ENCODE measurements at regions not wholly inside any gene's neighbourhood (a gene's known extent, or its start where the extent isn't known, plus 50 kb on each side); places are given as distances from the start of the nearest gene placed in this dataset.

GRCh38 chr6:128676456-128676855, 156.1 kb upstream of the PTPRK start:
- no peak for TF ChIP-seq CTCF (IDR thresholded peaks at IDR 0.05; ENCODE audit: low read depth, low read length)
- no peak for DNase-seq (ENCODE audit: extremely low read depth, low read depth)

DNA sequence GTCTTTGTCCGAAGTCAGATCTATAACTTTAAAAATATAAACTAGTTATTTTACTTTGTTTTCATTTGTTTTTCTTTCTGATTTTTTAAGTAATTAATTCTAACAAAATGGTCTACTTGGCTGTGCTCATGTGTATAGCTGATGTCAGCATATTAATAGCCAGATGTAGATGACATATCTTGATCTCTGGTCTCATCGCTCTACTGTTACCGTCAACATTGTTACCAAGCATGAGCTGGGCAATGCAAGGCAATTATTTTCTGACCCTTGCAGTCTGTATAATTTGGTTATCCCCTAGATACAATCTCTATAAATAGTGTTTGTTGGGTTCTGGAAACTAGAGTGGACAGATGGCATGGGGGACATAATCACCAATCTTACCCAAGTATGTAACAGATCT, 151.6 kb upstream of the PTPRK start:
- DNase-seq (ENCODE audit: extremely low read depth, low read depth): no peak
- no peak for TF ChIP-seq CTCF (IDR thresholded peaks at IDR 0.05; ENCODE audit: low read depth, low read length)

- DNase-seq (ENCODE audit: extremely low read depth, low read depth): no peak
- TF ChIP-seq CTCF (IDR thresholded peaks at IDR 0.05; ENCODE audit: low read depth, low read length): no peak
Measured at GRCh38 chr6:128667339-128667858, 147.0 kb upstream of the PTPRK start.

DNA sequence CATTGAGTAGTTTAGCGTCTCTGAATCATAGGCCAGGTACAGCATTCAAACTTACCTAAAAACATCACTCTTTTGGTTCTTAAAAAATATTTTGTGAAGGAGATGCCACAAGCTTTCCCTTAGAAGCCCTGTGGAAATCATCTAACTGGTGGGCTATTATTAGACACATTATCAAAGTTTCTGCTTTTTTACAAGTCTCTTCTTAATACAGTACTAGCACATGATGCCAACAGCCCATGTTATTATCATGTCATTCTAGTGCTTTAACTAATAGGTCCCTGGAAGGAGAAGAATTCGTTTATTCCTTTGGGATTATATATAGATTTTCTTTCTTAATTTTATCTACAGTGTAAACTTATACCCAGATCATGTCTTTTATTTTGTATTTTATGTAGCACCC, 146.0 kb upstream of the PTPRK start:
- no peak for TF ChIP-seq CTCF (IDR thresholded peaks at IDR 0.05; ENCODE audit: low read depth, low read length)
- DNase-seq (ENCODE audit: extremely low read depth, low read depth): no peak

DNA sequence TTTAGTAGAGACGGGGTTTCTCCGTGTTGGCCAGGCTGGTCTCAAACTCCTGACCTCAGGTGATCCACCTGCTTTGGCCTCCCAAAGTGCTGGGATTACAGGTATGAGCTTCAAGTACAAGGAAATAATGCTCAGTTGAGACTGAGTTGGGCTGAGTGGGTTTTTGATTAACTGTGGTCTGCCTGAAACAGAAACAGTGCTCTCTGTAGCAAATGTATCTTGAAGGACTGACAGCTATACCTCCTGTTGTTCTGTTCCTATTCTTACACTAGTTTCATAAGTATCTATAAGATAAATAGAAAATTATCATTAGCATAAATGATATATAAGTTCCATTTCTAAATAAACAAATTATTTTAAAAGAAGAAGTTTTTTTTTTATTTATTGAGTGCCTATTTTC, 142.8 kb upstream of the PTPRK start:
- no peak for DNase-seq (ENCODE audit: extremely low read depth, low read depth)
- no peak for TF ChIP-seq CTCF (IDR thresholded peaks at IDR 0.05; ENCODE audit: low read depth, low read length)

DNA sequence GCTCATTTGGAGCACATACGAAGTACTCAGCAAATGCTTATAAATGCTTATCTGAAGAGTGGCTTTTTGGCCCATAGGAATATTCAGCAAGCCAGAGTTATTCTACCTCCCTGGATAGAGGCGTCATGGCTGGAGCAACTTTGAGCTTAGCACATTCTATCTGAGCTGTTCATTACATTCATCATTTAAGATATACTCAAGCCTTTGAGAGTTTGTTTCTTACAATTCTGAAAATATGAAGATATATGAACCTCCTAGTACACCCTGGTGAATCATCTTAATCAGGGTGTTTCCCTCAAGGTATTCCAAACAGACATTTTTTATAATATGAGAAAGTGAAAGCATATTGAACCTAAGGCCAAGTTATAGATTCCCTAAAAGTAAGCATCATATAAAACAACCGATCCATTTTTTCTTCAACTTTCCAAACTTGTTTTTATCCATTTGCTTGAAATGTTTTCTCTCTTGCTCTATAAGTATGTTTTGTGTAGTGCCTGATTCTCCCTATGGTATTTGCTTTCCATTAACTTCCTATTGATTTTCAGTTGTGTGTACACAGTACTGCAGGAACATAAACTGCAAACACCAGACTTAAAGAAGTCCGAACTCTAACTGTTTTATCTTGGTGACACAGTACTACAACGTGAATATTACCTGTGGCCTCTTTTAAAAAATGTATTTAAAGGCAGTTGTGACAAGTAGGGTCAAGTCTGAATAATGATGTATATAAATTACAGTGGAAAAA, 139.7 kb upstream of the PTPRK start:
- no peak for DNase-seq (ENCODE audit: extremely low read depth, low read depth)
- TF ChIP-seq CTCF (IDR thresholded peaks at IDR 0.05; ENCODE audit: low read depth, low read length): no peak

DNA sequence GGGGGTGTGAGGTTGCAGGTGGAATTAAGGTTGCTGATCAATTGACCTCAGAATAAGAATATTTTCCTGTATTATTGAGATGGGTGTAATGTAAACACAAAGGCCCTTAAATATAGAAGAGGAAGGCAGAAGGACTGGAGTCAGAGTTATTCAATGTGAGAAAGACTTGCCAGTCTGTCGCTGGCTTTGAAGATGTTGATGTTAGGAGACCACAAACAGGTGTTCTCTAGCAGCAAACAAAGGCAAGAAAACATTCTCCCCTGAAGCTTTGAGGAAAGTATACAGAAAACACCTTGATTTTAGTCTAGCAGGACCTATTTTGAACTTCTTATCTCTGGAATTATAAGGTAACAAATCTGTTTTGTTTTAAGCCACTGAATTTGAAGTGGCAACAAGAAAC, 138.9 kb upstream of the PTPRK start:
- no peak for DNase-seq (ENCODE audit: extremely low read depth, low read depth)
- TF ChIP-seq CTCF (IDR thresholded peaks at IDR 0.05; ENCODE audit: low read depth, low read length): no peak

Data from AG09319 (cell line).